MM.1S (cell line): ENCODE measurements at regions not wholly inside any gene's neighbourhood (a gene's known extent, or its start where the extent isn't known, plus 50 kb on each side); places are given as distances from the start of the nearest gene placed in this dataset.

ENCODE experiments used
- DNase-seq: peaks from one replicate; pipeline ENCODE4 v3.0.0-alpha.2; 2015
- H2AFZ ChIP-seq: fragments of 300-600 bp; sonication (generic); 2 replicates; pipeline ENCODE4 v1.6.0; 2016; ENCODE audit warnings: antibody characterized with exemption, low read length
- H3F3A ChIP-seq: fragments of 300-600 bp; sonication (generic); 2 replicates; pipeline ENCODE4 v1.6.1; 2016; ENCODE audit warnings: mild to moderate bottlenecking, antibody characterized with exemption, low read length, moderate library complexity, mixed read lengths; ENCODE audit not compliant: insufficient read depth
- H3K27ac ChIP-seq: fragments of 300-600 bp; sonication (generic); 2 replicates; pipeline ENCODE4 v1.5.1; 2016; ENCODE audit warnings: mild to moderate bottlenecking, low read length
- H3K27me3 ChIP-seq: fragments of 300-600 bp; sonication (generic); replicated peaks from 2 replicates; pipeline ENCODE4 v1.6.0; 2016; ENCODE audit warnings: low read length; ENCODE audit not compliant: insufficient read depth
- H3K36me3 ChIP-seq: fragments of 300-600 bp; sonication (generic); replicated peaks from 2 replicates; pipeline ENCODE4 v1.6.1; 2016; ENCODE audit warnings: mild to moderate bottlenecking, low read length, mixed read lengths; ENCODE audit not compliant: insufficient read depth
- H3K4me1 ChIP-seq: fragments of 300-600 bp; sonication (generic); 2 replicates; pipeline ENCODE4 v1.6.1; 2016; ENCODE audit warnings: low read length, mixed read lengths
- H3K4me2 ChIP-seq: fragments of 300-600 bp; sonication (generic); 2 replicates; pipeline ENCODE4 v1.6.0; 2016; ENCODE audit warnings: low read depth, low read length
- H3K4me3 ChIP-seq: fragments of 300-600 bp; sonication (generic); 2 replicates; pipeline ENCODE4 v1.5.1; 2016; ENCODE audit warnings: low read length, mixed read lengths
- H3K79me2 ChIP-seq: fragments of 300-600 bp; sonication (generic); 2 replicates; pipeline ENCODE4 v1.6.1; 2016; ENCODE audit warnings: mixed run types, low read length, mixed read lengths
- H3K9ac ChIP-seq: fragments of 300-600 bp; sonication (generic); 2 replicates; pipeline ENCODE4 v1.6.1; 2016; ENCODE audit warnings: low read length, mixed read lengths
- H3K9me2 ChIP-seq: fragments of 300-600 bp; sonication (generic); replicated peaks from 2 replicates; pipeline ENCODE4 v1.6.1; 2016; ENCODE audit warnings: mild to moderate bottlenecking, low read length, mixed read lengths; ENCODE audit not compliant: insufficient read depth
- H3K9me3 ChIP-seq: fragments of 300-600 bp; sonication (generic); replicated peaks from 2 replicates; pipeline ENCODE4 v1.6.1; 2016; ENCODE audit warnings: mild to moderate bottlenecking, low read length, mixed read lengths; ENCODE audit not compliant: insufficient read depth
- H4K20me1 ChIP-seq: fragments of 300-600 bp; sonication (generic); 2 replicates; pipeline ENCODE4 v1.6.1; 2016; ENCODE audit warnings: mild to moderate bottlenecking, low read length, moderate library complexity, mixed read lengths; ENCODE audit not compliant: insufficient read depth
- CTCF ChIP-seq: fragments of 300-600 bp; sonication (generic); IDR thresholded peaks from 2 replicates; pipeline ENCODE4 v1.5.1; 2016; ENCODE audit warnings: antibody characterized with exemption, low read length, mixed read lengths
- EZH2 ChIP-seq: fragments of 300-600 bp; sonication (generic); optimal IDR thresholded peaks from 2 replicates; pipeline ENCODE3; 2017; ENCODE audit warnings: low read depth, mild to moderate bottlenecking, antibody characterized with exemption, low read length, mixed read lengths
- EZH2phosphoT487 ChIP-seq: fragments of 300-600 bp; sonication (generic); IDR thresholded peaks from 2 replicates; pipeline ENCODE4 v1.6.1; 2018; ENCODE audit warnings: antibody characterized with exemption, low read length

GRCh38 chr11:19467904-19468303, 227.2 kb upstream of the E2F8 start:
- H3K27me3 ChIP-seq = no peaks in the 10 kb centered on the region
- no peaks in the 10 kb centered on the region for H3F3A ChIP-seq
- no peaks in the 10 kb centered on the region for H3K4me1 ChIP-seq
- no peaks in the 10 kb centered on the region; the same call in 1 of the 2 replicates for H3K36me3 ChIP-seq
- H3K9me3 ChIP-seq = no peaks in the 10 kb centered on the region
- H3K79me2 ChIP-seq = peaks cover 19% of the 10 kb centered on the region
- H4K20me1 ChIP-seq = no peaks in the 10 kb centered on the region
- TF ChIP-seq CTCF = no peak
- no peak for TF ChIP-seq EZH2phosphoT487
- no peak for TF ChIP-seq EZH2
- H3K27ac ChIP-seq = no peak overlapping the region
- no peak overlapping the region for H2AFZ ChIP-seq
- H3K4me3 ChIP-seq = no peak overlapping the region
- no peak for DNase-seq
- H3K4me2 ChIP-seq = no peak overlapping the region
- no peak overlapping the region for H3K9ac ChIP-seq
- H3K9me2 ChIP-seq = no peaks in the 10 kb centered on the region

GRCh38 chr11:19466314-19466713, 225.6 kb upstream of the E2F8 start:
- no peaks in the 10 kb centered on the region for H3K9me3 ChIP-seq
- H2AFZ ChIP-seq = no peak overlapping the region
- H3K27ac ChIP-seq = no peak overlapping the region
- H3K9me2 ChIP-seq = no peaks in the 10 kb centered on the region
- no peak for TF ChIP-seq EZH2phosphoT487
- TF ChIP-seq EZH2 = no peak
- no peak for TF ChIP-seq CTCF
- H3K4me1 ChIP-seq = no peaks in the 10 kb centered on the region
- no peaks in the 10 kb centered on the region; the same call in 1 of the 2 replicates for H3K36me3 ChIP-seq
- no peak overlapping the region for H3K9ac ChIP-seq
- no peaks in the 10 kb centered on the region for H3F3A ChIP-seq
- no peaks in the 10 kb centered on the region for H3K27me3 ChIP-seq
- no peak for DNase-seq
- H3K4me2 ChIP-seq = no peak overlapping the region
- no peaks in the 10 kb centered on the region for H4K20me1 ChIP-seq
- no peak overlapping the region for H3K4me3 ChIP-seq
- H3K79me2 ChIP-seq = peaks cover 14% of the 10 kb centered on the region

- Histone ChIP-seq H3K4me2 (no peak overlapping the region), H3K4me1 (no peaks in the 10 kb centered on the region), H4K20me1 (no peaks in the 10 kb centered on the region), H2AFZ (no peak overlapping the region), H3K79me2 (peaks cover 21% of the 10 kb centered on the region), H3K27ac (no peak overlapping the region), H3F3A (no peaks in the 10 kb centered on the region), H3K4me3 (no peak overlapping the region), H3K36me3 (no peaks in the 10 kb centered on the region; the same call in 1 of the 2 replicates), H3K9me2 (no peaks in the 10 kb centered on the region), H3K9ac (no peak overlapping the region), H3K9me3 (no peaks in the 10 kb centered on the region), H3K27me3 (no peaks in the 10 kb centered on the region)
- no peak for DNase-seq
- TF ChIP-seq CTCF (no peak), EZH2 (no peak), EZH2phosphoT487 (no peak)
Observed at GRCh38 chr11:19463976-19464375, 223.2 kb upstream of the E2F8 start.
